HK-2 (cell line): ENCODE measurements at regions not wholly inside any gene's neighbourhood (a gene's known extent, or its start where the extent isn't known, plus 50 kb on each side); places are given as distances from the start of the nearest gene placed in this dataset.

ENCODE experiments used
- DNase-seq: peaks from one replicate; pipeline ENCODE4 v3.0.0-alpha.2; 2018; ENCODE audit not compliant: unreplicated experiment

DNA sequence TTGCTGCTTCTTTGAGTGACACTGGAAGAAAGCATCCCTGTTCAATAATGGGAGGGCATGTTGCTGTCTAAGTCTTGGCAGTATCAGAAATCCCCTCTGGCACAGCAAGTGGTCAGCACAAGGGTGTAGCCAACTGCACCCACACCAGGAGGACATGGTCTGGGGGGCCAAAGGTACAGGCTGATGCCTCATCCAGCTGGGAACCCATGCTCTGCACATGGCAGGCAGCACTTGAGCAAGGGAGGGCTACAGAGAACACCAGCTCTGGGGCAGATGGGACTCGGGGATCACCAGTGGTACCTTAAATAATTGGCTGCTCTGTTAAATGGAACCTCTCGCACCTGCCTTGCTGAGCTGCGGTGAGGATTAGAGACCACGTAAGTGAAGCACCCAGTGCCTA, 265.2 kb downstream of the SYK start:
- DNase-seq: no peak

- DNase-seq: no peak
Observed at GRCh38 chr9:91067306-91067860, 265.8 kb downstream of the SYK start.

- DNase-seq: no peak
Observed at GRCh38 chr9:91071184-91071990, 269.8 kb downstream of the SYK start.

DNA sequence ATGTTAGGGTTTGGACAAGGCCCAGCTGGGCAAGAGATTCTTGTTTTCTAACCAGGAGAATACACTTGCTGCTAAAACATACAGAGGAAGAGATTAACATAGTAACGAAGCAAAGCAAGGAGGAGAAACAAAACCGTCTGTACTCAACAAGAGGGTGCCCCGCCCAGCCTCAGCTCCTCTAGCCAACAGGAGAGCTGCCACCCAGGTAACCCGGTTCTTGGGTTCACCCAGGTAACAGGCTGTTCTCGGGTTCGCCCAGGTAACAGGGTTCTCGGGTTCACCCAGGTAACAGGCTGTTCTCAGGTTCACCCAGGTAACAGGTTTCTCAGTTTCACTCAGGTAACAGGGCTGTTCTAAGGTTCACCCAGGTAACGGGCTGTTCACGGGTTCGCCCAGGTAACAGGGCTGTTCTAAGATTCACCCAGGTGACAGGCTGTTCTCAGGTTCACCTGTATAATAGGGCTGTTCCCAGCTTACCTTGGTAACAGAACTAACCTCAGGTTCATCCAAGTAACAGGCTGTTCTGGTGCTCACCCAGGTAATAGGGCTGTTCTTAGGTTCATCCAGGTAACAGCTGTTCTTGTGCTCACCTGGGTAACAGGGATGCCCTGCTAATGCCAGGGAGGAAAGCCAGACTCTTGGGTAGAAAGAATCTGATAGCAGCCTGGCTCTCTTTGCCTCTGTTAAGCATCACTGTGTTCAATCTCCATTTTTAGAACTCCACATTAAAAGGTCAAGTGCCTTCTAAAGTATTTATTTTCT, 271.6 kb downstream of the SYK start:
- no peak for DNase-seq

DNA sequence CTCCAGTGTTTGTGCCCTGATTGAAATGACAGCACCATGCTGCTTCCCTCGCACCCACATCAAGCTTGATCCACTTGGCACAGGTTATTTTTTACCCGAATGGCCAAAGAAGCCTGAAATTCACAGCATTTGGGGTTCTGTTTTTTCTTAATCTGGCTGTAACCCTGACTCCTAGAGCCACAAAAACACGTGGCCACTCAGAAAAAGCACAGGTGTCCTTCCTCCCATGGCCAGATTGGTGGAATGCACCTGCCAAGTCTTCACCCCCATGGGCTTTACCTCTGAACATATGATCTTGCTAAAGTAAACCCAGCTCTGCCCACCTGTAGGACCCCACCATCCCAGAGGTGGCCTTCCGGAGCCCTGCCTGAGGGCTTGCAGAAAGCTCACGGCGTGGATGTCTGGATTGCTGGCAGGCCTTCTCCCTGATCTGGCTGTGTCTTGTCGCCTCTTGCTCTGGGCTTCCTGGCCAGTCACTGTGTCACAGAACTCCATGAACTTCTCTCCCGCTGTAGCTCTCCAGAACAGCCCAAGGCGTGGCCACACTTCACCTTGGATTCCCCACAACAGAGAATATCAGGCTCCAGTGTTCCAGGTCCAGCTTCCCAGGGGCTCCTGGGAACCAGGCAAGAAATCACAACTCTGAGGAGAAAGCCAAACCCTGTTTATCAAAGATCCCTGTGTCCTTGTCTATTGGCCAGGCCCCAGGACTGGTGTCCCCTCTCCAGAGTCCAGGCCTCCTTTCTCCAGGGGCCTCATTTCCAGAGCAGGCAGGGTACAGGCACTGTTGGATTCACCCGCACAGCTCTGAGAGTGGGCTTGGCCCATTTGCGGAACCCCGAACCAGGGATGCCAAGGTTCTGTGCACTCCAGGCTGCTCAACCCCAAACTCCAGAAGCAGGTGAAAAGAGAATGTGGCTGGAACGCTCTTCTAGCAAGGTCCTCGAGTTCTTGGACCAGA, 272.5 kb downstream of the SYK start:
- no peak for DNase-seq

DNA sequence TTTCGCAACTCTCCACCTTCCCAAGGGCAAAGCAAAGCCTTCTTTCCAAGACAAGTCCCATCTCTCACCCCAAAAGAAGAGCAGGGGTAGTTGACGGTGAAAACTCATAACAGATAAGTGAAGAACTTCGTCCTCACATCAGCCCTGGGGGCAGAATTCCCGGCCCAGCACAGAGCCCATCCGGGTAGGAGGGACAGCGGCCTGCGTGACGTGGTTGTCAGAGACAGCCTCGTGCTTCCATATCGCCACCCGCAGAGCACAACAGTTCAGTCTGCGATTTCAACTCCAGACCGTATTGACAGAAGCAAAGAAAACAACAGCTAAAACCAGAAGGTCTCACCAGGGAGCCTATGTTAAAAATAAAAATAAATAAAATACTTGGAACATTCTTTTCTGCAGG, 273.2 kb downstream of the SYK start:
- no peak for DNase-seq

GRCh38 chr9:91075279-91075678, 273.7 kb downstream of the SYK start:
- DNase-seq: no peak

DNA sequence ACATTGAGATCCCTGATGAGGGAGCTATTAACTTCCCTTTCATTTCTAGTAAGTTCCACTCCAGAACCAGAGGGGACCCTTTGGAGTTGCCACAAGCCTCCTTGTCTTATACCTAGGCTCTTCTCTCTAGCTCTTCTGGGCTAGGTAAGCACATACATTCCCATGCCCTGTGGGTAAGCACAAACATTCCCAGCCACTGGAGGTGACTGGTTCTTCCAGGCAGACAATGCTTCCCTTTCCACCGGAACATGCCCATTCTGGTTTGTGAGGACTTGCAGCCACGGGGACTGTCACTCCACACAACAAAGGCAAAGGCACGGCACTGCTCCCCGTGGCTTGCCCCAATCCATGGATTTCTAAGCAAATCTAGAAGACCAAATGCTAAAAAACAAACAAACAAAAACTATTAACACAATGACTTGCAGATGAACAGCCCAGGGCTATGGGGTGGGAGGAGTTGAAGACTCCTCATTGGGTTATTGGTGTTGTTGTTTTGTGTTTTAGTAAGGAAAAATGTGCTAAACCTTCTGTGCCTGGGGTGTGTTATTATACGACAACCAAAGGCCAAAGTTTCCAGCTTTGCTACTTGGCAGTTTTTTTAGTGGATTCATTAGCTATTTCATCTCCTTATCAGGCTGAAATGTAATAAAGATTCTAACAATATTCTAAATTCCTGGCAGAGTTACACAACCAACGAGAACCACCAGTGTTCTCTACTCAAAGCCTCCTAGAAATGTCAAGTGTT, 276.2 kb downstream of the SYK start:
- no peak for DNase-seq

DNA sequence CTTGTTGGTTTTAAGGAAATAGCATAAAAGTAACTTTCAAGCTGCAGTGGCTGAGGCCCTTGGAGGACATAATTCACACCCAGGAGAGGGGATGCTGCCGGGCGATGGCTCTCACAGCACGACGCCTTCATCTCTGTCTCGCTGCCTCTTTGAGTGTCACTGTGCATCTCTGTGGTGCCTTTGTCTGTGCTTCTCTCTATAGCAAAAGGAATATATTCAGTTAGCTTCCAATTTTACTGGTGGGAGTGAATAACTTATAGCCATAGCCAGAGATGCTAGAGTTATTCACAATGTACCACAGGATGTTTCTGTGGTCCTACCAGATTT, 276.7 kb downstream of the SYK start:
- no peak for DNase-seq

- no peak for DNase-seq
Observed at GRCh38 chr9:91082731-91083130, 279.0 kb downstream of the AUH start.

GRCh38 chr9:91084896-91085516, 276.7 kb downstream of the AUH start:
- DNase-seq: no peak

- DNase-seq: no peak
Observed at GRCh38 chr9:91085517-91086291, 276.0 kb downstream of the AUH start.

- no peak for DNase-seq
Observed at GRCh38 chr9:91086657-91087461, 274.9 kb downstream of the AUH start.

GRCh38 chr9:91087462-91087759, 274.3 kb downstream of the AUH start:
- no peak for DNase-seq

- DNase-seq: no peak
Observed at GRCh38 chr9:91089405-91090129, 272.2 kb downstream of the AUH start.

DNA sequence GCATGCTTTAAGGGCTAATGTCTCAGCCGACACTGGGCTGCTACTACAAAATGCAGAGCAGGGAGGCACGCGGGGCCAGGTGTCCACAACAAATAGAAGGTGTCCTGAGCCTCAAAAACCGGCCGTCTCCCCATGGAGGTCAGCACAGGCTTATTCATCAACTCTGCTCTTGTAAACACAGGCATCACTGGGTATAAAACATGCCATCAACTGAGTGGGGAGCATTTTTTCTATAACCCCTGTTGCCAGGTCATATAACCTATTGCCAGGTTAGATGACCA, 271.6 kb downstream of the AUH start:
- no peak for DNase-seq

DNA sequence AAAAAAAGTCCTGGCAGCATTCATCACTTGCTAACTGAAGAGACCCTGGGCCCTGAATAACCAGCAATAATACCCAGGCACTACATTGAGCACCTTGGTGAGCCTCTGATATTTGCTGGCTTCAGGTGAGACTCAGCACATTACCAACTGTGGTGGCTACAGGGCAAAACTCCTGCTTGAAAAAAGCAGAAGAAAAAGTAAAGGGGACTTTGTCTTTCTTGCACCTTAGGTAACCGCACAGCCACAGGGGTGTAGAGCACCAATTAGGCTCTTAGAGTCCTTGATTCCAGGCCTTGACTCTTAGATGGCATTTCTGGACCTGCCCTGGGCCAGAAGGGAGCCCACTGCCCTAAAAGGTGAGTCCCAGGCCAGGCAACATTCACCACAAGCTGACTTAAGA, 269.5 kb downstream of the AUH start:
- no peak for DNase-seq

DNA sequence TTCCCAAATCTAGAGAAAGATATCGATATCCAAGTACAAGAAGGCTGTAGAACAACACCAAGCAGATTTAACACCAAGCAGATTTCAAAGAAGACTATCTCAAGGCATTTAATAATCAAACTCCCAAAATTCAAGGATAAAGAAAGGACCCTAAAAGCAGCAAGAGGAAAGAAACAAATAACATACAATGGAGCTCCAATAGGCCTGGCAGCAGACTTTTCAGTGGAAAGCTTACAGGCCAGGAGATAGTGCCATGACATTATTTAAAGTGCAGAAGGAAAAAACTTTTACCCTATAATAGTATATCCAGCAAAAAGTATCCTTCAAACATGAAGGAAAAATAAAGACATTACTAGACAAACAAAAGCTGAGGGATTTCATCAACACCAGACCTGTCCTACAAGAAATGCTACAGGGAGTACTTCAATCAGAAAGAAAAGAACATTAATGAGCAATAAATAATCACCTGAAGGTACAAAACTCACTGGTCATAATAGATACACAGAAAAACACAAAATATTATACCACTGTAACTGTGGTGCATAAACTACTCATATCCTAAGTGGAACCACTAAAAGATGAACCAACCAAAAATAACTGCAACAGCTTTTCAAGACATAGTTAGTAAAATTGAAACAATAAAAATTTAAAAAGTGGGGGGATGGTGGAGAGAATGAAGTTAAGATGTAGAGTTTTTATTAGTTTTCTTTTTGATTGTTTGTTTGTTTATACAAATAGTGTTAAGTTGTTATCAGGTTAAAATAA, 267.2 kb downstream of the AUH start:
- DNase-seq: no peak
